IPS-18a (cell line): ENCODE measurements at regions not wholly inside any gene's neighbourhood (a gene's known extent, or its start where the extent isn't known, plus 50 kb on each side); places are given as distances from the start of the nearest gene placed in this dataset.

ENCODE experiments used
- H3K27ac ChIP-seq: one replicate; pipeline ENCODE4 v1.5.1; 2013; ENCODE audit warnings: low read length
- H3K27me3 ChIP-seq: one replicate; pipeline ENCODE4 v1.6.1; 2013; ENCODE audit warnings: mild to moderate bottlenecking, low read length; ENCODE audit not compliant: control insufficient read depth, insufficient read depth
- H3K36me3 ChIP-seq: one replicate; pipeline ENCODE4 v1.6.1; 2013; ENCODE audit warnings: low read depth, low read length; ENCODE audit not compliant: control insufficient read depth
- H3K4me1 ChIP-seq: one replicate; pipeline ENCODE4 v1.6.1; 2013; ENCODE audit warnings: low read depth, low read length; ENCODE audit not compliant: control insufficient read depth
- H3K4me3 ChIP-seq: one replicate; pipeline ENCODE4 v1.5.1; 2013; ENCODE audit warnings: low read length
- H3K9ac ChIP-seq: one replicate; pipeline ENCODE4 v1.6.1; 2013; ENCODE audit warnings: mild to moderate bottlenecking, low read length, moderate library complexity
- H3K9me3 ChIP-seq: one replicate; pipeline ENCODE4 v1.6.1; 2013; ENCODE audit warnings: low read depth, low read length; ENCODE audit not compliant: control insufficient read depth

GRCh38 chr4:58477950-58478349, 1367.8 kb upstream of the IGFBP7 start:
- H3K27me3 ChIP-seq, result no peaks in the 10 kb centered on the region
- H3K9ac ChIP-seq, result no peak overlapping the region
- no peaks in the 10 kb centered on the region for H3K9me3 ChIP-seq
- H3K27ac ChIP-seq, result no peak overlapping the region
- no peaks in the 10 kb centered on the region for H3K4me1 ChIP-seq
- no peaks in the 10 kb centered on the region for H3K36me3 ChIP-seq
- no peak overlapping the region for H3K4me3 ChIP-seq

GRCh38 chr4:58477513-58477912, 1367.3 kb upstream of the IGFBP7 start:
- Histone ChIP-seq H3K9me3 (no peaks in the 10 kb centered on the region), H3K36me3 (no peaks in the 10 kb centered on the region), H3K27ac (no peak overlapping the region), H3K4me1 (no peaks in the 10 kb centered on the region), H3K9ac (no peak overlapping the region), H3K27me3 (no peaks in the 10 kb centered on the region), H3K4me3 (no peak overlapping the region)

GRCh38 chr4:58475097-58475496, 1364.9 kb upstream of the IGFBP7 start:
- H3K9ac ChIP-seq, result no peak overlapping the region

GRCh38 chr4:58465031-58465430, 1354.8 kb upstream of the IGFBP7 start:
- no peaks in the 10 kb centered on the region for H3K4me1 ChIP-seq
- H3K9ac ChIP-seq, result no peak overlapping the region
- H3K9me3 ChIP-seq, result no peaks in the 10 kb centered on the region
- no peaks in the 10 kb centered on the region for H3K27me3 ChIP-seq
- no peak overlapping the region for H3K4me3 ChIP-seq
- H3K27ac ChIP-seq, result no peak overlapping the region
- no peaks in the 10 kb centered on the region for H3K36me3 ChIP-seq

More at GRCh38 chr4:58475097-58475496, 1364.9 kb upstream of the IGFBP7 start:
- no peak overlapping the region for H3K27ac ChIP-seq
- H3K9me3 ChIP-seq, result no peaks in the 10 kb centered on the region
- H3K4me1 ChIP-seq, result no peaks in the 10 kb centered on the region
- no peaks in the 10 kb centered on the region for H3K36me3 ChIP-seq
- no peak overlapping the region for H3K4me3 ChIP-seq
- H3K27me3 ChIP-seq, result no peaks in the 10 kb centered on the region

- Histone ChIP-seq H3K9me3 (no peaks in the 10 kb centered on the region), H3K36me3 (no peaks in the 10 kb centered on the region), H3K27ac (no peak overlapping the region), H3K4me1 (no peaks in the 10 kb centered on the region), H3K9ac (no peak overlapping the region), H3K27me3 (no peaks in the 10 kb centered on the region), H3K4me3 (no peak overlapping the region)
These were observed 1346.7 kb upstream of the IGFBP7 start for GRCh38 chr4:58456727-58457384.

GRCh38 chr4:58453956-58454355, 1343.8 kb upstream of the IGFBP7 start:
- Histone ChIP-seq H3K4me3 (no peak overlapping the region), H3K27me3 (no peaks in the 10 kb centered on the region), H3K9ac (no peak overlapping the region), H3K27ac (no peak overlapping the region), H3K4me1 (no peaks in the 10 kb centered on the region), H3K9me3 (no peaks in the 10 kb centered on the region), H3K36me3 (no peaks in the 10 kb centered on the region)

GRCh38 chr4:58451707-58452106, 1341.5 kb upstream of the IGFBP7 start:
- H3K27ac ChIP-seq, result no peak overlapping the region
- H3K9me3 ChIP-seq, result no peaks in the 10 kb centered on the region
- H3K9ac ChIP-seq, result no peak overlapping the region
- H3K36me3 ChIP-seq, result no peaks in the 10 kb centered on the region
- H3K4me1 ChIP-seq, result no peaks in the 10 kb centered on the region
- no peaks in the 10 kb centered on the region for H3K27me3 ChIP-seq
- no peak overlapping the region for H3K4me3 ChIP-seq

GRCh38 chr4:58435871-58436270, 1325.7 kb upstream of the IGFBP7 start:
- H3K4me3 ChIP-seq, result no peak overlapping the region
- peaks cover 10% of the 10 kb centered on the region for H3K9me3 ChIP-seq
- H3K9ac ChIP-seq, result no peak overlapping the region
- no peaks in the 10 kb centered on the region for H3K4me1 ChIP-seq
- H3K27me3 ChIP-seq, result no peaks in the 10 kb centered on the region
- no peak overlapping the region for H3K27ac ChIP-seq
- H3K36me3 ChIP-seq, result no peaks in the 10 kb centered on the region

GRCh38 chr4:58413849-58414248, 1303.7 kb upstream of the IGFBP7 start:
- Histone ChIP-seq H3K27me3 (no peaks in the 10 kb centered on the region), H3K36me3 (no peaks in the 10 kb centered on the region), H3K9me3 (no peaks in the 10 kb centered on the region), H3K27ac (no peak overlapping the region), H3K4me1 (no peaks in the 10 kb centered on the region), H3K4me3 (no peak overlapping the region), H3K9ac (no peak overlapping the region)

- no peaks in the 10 kb centered on the region for H3K9me3 ChIP-seq
- no peak overlapping the region for H3K4me3 ChIP-seq
- H3K27ac ChIP-seq, result no peak overlapping the region
- H3K36me3 ChIP-seq, result no peaks in the 10 kb centered on the region
- no peak overlapping the region for H3K9ac ChIP-seq
- H3K4me1 ChIP-seq, result no peaks in the 10 kb centered on the region
- H3K27me3 ChIP-seq, result no peaks in the 10 kb centered on the region
These were observed 1301.7 kb upstream of the IGFBP7 start for GRCh38 chr4:58411904-58412303.

GRCh38 chr4:58406762-58407161, 1296.6 kb upstream of the IGFBP7 start:
- Histone ChIP-seq H3K4me1 (no peaks in the 10 kb centered on the region), H3K36me3 (no peaks in the 10 kb centered on the region), H3K27me3 (no peaks in the 10 kb centered on the region), H3K27ac (no peak overlapping the region), H3K9ac (no peak overlapping the region), H3K4me3 (no peak overlapping the region), H3K9me3 (no peaks in the 10 kb centered on the region)

- Histone ChIP-seq H3K27me3 (no peaks in the 10 kb centered on the region), H3K4me3 (no peak overlapping the region), H3K9me3 (no peaks in the 10 kb centered on the region), H3K4me1 (no peaks in the 10 kb centered on the region), H3K36me3 (no peaks in the 10 kb centered on the region), H3K27ac (no peak overlapping the region), H3K9ac (no peak overlapping the region)
These were observed 1258.0 kb upstream of the IGFBP7 start for GRCh38 chr4:58368221-58368620.
